Lung (tissue), 11 donors: ENCODE measurements at regions not wholly inside any gene's neighbourhood (a gene's known extent, or its start where the extent isn't known, plus 50 kb on each side); places are given as distances from the start of the nearest gene placed in this dataset.

Experiments
- ATAC-seq: fragments of 200-7000 bp; cut with Tn5 transposase; one replicate; pipeline ENCODE4 v1.9.1; 2020; ENCODE audit warnings: moderate number of reproducible peaks; ENCODE audit not compliant: insufficient read depth, low FRiP score
- DNase-seq, 3 donors: peaks; one replicate each; pipeline ENCODE4 v3.0.0-alpha.2; 2013 to 2017
- H3K27ac ChIP-seq, 2 donors: one replicate each; pipeline ENCODE4 v1.5.1; 2013; ENCODE audit warnings: mild to moderate bottlenecking in 2 of 2, moderate library complexity in 2 of 2, control low read depth in 1 of 2, inconsistent platforms in 1 of 2, low read depth in 1 of 2, low read length in 1 of 2
- H3K27me3 ChIP-seq, 3 donors: one replicate each; pipeline ENCODE4 v1.5.1; 2013; ENCODE audit warnings: low read length in 2 of 3; ENCODE audit not compliant: control insufficient read depth in 3 of 3, insufficient read depth in 3 of 3
- H3K36me3 ChIP-seq, 4 donors: one replicate each; pipeline ENCODE4 v1.5.1; 2013; ENCODE audit warnings: low read length in 4 of 4, mild to moderate bottlenecking in 1 of 4, moderate library complexity in 1 of 4; ENCODE audit not compliant: control insufficient read depth in 4 of 4, insufficient read depth in 4 of 4
- H3K4me1 ChIP-seq, 5 donors: one replicate each; pipeline ENCODE4 v1.5.1; 2013; ENCODE audit warnings: low read length in 5 of 5, mild to moderate bottlenecking in 2 of 5, moderate library complexity in 1 of 5; ENCODE audit not compliant: control insufficient read depth in 5 of 5, insufficient read depth in 5 of 5
- H3K4me3 ChIP-seq: one replicate; pipeline ENCODE4 v1.5.1; 2013; ENCODE audit warnings: mild to moderate bottlenecking, control low read depth, moderate library complexity
- H3K9ac ChIP-seq, 2 donors: one replicate each; pipeline ENCODE4 v1.5.1; 2013; ENCODE audit warnings: low read length in 2 of 2, control low read depth in 1 of 2; ENCODE audit not compliant: insufficient read depth in 1 of 2
- H3K9me3 ChIP-seq, 4 donors: one replicate each; pipeline ENCODE4 v1.5.1; 2013; ENCODE audit warnings: low read length in 3 of 4, mild to moderate bottlenecking in 1 of 4, moderate library complexity in 1 of 4; ENCODE audit not compliant: control insufficient read depth in 4 of 4, insufficient read depth in 3 of 4
- WGBS, 2 donors: extraction: QIAGEN DNeasy Blood & Tissue Kit; methylation state at CpG; one replicate each; pipeline ENCODE4 v1.1.7; 2013; 5-methylcytosine and 5-hydroxymethylcytosine counted together
- TF ChIP-seq, protein P1 (sequence below): IDR thresholded peaks from 2 replicates; pipeline ENCODE4 v1.5.1; 2012; ENCODE audit warnings: mild to moderate bottlenecking; ENCODE audit errors: control extremely low read depth, extremely low read depth
- donor health status: control.
- donor health status: control.
- donor health status: Bipolar disorder and iron deficiency.
- donor health status: healthy.
- donor health status: DM: yes; HTN: yes; CAD: no.

DNA sequence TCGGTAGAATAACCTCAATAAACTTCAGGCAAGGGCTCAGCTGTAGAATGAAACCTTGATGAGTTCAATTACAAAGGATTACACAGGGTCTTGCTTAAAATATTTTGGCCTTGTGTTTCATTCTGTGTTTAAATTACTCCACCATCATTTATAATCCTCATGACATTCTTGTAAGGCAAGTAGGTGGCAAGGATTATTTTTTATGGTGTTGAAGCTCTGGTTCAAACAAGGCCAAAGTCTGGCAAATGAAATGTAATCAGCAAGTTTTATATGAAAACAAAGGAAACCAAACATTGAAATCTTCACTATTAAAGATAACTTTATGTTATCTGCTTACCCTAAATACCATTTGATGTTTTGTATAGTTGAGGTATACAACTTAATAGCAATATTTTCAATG is 221.3 kb upstream of the HES1 start:
- Histone ChIP-seq H3K27ac (no peak overlapping the region), H3K4me3 (no peak overlapping the region), H3K4me1 (peaks cover 0 to 25% (median 10%) of the 10 kb centered on the region in 5 donors), H3K9me3 (no peaks in the 10 kb centered on the region), H3K27me3 (no peaks in the 10 kb centered on the region), H3K36me3 (no peaks in the 10 kb centered on the region), H3K9ac (no peak overlapping the region)
- DNase-seq = no peak
- ATAC-seq = no peak
- TF ChIP-seq, protein P1, sequence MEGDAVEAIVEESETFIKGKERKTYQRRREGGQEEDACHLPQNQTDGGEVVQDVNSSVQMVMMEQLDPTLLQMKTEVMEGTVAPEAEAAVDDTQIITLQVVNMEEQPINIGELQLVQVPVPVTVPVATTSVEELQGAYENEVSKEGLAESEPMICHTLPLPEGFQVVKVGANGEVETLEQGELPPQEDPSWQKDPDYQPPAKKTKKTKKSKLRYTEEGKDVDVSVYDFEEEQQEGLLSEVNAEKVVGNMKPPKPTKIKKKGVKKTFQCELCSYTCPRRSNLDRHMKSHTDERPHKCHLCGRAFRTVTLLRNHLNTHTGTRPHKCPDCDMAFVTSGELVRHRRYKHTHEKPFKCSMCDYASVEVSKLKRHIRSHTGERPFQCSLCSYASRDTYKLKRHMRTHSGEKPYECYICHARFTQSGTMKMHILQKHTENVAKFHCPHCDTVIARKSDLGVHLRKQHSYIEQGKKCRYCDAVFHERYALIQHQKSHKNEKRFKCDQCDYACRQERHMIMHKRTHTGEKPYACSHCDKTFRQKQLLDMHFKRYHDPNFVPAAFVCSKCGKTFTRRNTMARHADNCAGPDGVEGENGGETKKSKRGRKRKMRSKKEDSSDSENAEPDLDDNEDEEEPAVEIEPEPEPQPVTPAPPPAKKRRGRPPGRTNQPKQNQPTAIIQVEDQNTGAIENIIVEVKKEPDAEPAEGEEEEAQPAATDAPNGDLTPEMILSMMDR = no peak
- WGBS, 2 donors = 75 to 88% methylated on average over 1 of the region's 1 CpG

DNA sequence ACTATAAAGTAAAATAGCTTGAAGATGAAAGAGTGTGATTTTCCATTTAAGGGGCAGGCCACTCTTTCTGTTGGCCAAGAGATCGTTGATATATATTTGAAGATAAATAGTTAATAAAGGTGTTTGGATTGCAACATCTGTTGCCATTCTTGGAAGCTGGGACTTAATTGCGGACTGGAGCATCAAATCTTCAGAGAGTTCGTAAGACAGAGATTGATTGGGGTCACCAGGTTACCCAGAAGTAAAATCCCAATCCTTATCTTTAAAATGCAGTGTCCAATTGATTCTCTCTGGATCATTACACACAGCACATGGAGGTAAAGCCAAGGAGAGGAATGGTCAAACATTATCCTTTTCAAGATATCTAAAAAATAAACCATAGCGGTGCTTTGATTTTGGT is 220.8 kb upstream of the HES1 start:
- Histone ChIP-seq H3K4me3 (no peak overlapping the region), H3K9ac (no peak overlapping the region), H3K27me3 (no peaks in the 10 kb centered on the region), H3K9me3 (no peaks in the 10 kb centered on the region), H3K27ac (no peak overlapping the region), H3K36me3 (no peaks in the 10 kb centered on the region), H3K4me1 (peaks cover 0 to 21% (median 10%) of the 10 kb centered on the region in 5 donors)
- no peak for ATAC-seq
- TF ChIP-seq, protein P1 = no peak
- no peak for DNase-seq
- WGBS, 2 donors = 87 to 98% methylated on average over 4 of the region's 4 CpGs

DNA sequence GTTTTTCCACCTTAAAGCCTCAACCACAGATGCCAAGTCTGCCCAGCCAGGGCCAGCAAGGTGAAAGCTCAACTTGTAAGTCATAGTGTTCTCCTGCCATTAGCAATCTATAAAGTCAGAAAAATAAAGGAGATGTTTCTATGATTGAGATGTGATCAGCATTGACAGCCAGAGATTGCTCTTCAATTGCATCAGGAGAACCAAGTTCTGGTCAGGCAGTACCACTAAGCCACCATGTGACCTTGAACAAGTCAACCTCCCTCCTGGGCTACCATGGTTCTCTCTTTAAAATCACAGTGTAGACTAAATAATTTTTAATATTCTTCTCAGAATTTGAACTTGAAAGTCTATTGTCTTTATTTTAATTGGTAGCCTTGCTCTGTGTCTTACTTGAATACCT is 220.3 kb upstream of the HES1 start:
- Histone ChIP-seq H3K4me1 (peaks cover 0 to 18% (median 10%) of the 10 kb centered on the region in 5 donors), H3K27ac (no peak overlapping the region), H3K9ac (no peak overlapping the region), H3K4me3 (no peak overlapping the region), H3K9me3 (no peaks in the 10 kb centered on the region), H3K36me3 (no peaks in the 10 kb centered on the region), H3K27me3 (no peaks in the 10 kb centered on the region)
- ATAC-seq = no peak
- DNase-seq = no peak
- TF ChIP-seq, protein P1 = no peak

DNA sequence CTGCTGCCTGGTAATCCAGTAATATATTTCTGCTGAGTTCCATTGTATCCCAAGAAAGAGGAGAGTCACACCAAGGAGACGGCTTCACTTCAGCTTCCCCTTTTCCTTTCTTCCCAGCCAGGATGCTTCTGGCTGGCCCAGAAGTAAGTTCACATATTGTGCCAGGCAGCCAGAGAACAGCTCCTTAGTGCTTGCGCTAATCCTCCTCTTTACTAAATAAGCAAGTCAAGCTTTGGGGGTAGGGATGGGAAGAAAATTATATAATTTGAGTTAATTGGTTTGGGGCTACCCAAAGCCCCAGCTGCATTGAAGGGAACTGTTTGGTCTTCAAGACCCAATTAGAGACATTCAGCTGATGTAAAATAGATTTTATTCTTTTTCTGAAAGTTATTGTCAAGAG is 218.8 kb upstream of the HES1 start:
- H3K36me3 ChIP-seq = no peaks in the 10 kb centered on the region
- DNase-seq (no peak), ATAC-seq (no peak)
- 75 to 86% methylated on average over 2 of the region's 2 CpGs for WGBS, 2 donors
- no peak overlapping the region for H3K4me3 ChIP-seq
- H3K9me3 ChIP-seq = no peaks in the 10 kb centered on the region
- no peak overlapping the region for H3K27ac ChIP-seq
- H3K4me1 ChIP-seq = peaks cover 0 to 7% (median 2%) of the 10 kb centered on the region in 5 donors
- TF ChIP-seq, protein P1 = no peak
- H3K27me3 ChIP-seq = no peaks in the 10 kb centered on the region
- no peak overlapping the region for H3K9ac ChIP-seq
